ENCODE measurements at regions not wholly inside any gene's neighbourhood (a gene's known extent, or its start where the extent isn't known, plus 50 kb on each side); places are given as distances from the start of the nearest gene placed in this dataset.
"Not testable (repeated sequence)": the region's sequence is repeated elsewhere in the genome, so short reads cannot be mapped to it uniquely, and the experiment has no call there.

DNA sequence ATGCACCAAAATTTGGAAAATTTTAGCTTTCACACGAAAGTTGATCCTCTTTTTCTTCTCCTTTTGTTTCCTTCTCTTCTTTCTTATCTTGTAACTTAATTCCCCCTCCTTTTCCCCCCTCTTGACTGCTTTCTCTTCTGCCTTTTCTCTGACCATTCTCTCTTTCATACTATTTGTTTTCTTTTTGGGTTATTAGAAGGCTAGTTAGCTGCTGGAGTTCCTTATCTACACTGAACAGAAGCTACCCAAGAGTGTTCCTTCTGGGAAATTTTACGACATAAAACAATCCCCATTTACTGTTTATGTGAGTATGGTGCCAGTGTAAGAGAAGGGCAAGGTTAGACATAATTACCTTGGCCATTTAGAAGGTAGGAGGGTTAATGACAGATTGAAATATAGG lies 218.4 kb upstream of the DTNA start:
- DNase-seq = no peak

DNA sequence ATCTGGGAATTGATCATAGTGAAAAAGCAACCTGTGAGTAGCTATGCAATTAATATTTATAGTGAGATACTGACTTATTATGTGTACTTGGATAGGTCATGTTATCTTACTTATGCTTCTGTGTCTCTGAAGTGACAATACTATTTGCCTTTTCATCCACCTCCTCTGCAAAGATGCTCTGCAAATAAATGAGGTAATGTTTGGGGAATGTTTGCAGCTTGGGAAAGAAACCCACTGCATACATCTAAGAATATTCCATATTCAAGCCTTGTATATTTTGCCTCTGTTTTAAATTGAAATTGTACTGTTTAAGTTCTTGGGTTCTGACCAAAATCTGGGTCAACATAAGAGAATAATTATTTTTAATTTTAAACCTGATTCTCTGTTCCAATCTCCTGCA lies 217.4 kb upstream of the DTNA start:
- DNase-seq = peak; percentile 35

DNA sequence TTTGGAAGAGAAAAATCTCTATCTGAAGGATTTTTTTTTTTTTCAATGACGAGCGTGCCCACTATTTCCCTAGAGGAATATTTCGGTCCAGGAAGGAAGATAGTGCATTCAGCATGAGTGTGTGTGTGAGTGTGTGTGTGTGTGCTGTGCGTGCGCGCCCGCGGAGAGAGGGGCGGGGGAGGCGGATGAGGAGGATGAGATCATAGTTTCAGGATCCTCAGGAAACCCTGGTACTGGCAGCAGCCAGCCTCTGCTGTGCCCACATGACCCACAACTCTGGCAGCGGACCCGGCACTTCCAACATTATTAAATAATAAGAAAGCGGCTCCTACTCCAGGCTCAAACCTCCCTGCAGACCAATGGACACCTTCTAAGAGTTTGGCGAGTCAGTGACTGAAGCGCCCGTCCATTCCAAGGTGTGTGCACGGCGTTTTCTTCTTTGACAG lies 217.0 kb upstream of the DTNA start:
- peak; percentile 80 for DNase-seq

DNA sequence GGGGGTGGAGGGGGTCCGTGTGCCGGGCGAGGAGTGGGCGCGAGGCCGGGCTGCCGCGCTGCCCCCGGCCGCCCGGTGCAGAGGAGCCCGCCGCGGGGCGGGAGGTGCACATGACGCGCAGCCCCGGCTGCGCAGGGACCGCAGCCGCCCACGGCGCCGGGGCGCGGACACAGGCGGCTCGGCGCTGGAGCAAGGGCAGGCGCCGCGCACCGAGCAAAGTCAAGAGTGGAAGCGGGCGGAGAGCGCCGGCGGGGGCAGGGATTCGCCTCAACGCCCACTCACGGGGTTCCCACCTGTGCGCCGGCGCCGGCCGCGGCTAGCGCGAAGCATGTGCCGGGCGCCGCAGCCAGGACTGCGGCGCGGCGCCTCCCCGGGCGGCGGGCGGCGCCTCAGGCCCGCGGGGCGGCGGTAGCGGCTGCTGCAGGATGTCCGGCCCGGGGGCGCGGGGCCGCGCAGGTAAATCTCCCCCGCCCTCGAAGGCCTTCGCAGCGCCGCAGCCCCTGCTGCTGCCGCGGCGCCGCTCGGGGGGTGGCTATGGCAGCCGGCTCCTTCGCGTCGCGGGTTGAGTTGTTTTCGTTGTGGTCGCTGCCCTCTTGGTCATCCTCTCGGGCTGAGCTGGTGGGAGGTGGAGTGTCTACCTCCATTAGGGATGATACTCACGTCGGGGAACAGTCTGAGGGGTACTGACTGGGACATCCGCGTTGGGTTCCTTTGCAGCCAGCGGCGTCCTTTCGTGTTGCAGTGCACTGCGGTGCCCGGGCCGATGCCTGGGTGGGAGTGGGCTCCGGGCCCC lies 216.3 kb upstream of the DTNA start:
- peak; percentile 61 for DNase-seq

DNA sequence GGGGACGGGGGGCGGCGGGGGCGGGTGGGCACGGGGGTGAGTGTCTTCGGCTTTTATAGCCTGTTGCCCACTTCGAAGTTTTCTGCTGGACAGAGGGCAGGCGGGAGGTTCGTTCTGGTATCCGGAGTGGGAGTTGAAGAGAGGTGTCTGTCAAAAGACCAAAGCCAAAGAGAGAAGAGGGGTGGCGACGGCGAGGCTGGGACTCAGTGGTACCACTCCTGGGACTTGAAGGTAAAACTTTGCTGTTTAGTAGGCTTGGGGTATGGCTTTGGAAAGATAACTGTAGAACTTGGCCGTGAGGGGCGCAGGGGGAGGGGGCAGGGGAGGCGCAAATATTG lies 215.8 kb upstream of the DTNA start:
- DNase-seq = no peak

DNA sequence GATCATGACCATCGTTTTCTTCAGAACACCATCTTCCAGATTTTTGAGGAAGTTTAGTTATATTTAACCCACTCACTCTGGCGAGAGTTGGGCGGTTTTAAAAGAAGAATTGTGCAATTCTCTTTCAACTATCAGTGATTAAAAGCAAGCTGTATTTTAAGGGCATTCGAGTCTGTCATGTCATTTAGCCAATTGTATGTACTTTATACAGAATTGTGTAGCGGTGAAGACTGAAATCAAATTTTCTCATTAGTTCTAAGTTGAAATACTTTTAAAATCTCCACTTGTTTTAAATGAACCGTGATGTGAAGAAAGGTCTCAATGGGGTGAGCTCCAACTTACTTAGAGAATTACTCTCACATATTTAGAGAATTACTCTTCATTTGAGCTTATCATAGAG lies 214.6 kb upstream of the DTNA start:
- DNase-seq = no peak

DNA sequence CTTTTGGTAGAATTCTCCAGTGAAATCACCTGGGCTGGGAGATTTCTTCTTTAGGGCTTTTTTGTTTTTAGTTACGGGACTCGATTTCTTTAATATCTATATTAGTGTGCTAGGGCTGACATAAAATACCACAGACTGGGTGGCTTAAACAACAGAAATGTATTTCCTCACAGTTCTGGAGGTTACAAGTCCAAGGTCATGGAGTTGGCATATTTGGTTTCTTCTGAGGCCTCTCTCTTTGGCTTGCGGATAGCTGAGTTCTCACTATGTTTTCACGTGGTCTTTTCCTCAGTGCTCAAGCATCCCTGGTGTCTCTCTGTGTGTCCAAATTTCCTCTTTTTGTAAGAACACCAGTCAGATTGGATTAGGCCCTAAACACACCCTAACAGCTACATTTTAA lies 208.5 kb upstream of the DTNA start:
- DNase-seq = no peak

DNA sequence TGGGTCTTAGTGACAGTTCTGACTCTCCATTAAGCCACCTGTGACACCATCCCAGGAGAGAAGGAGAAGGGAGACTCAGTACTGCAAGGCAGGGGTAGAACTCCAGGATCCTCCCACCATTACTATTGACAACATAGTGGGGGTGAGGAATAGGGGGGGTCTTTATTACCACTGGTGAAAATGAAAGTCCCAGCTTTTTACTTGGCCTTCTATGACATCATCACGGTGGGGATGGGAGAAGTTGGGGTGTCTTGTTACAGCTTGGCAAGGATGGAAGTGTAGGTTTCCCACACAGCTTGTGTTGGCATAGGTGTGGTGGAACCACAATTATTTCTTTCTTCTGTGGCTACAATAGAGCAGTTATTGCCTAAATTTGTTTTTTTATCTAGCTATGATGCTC lies 203.9 kb upstream of the DTNA start:
- DNase-seq = no peak

DNA sequence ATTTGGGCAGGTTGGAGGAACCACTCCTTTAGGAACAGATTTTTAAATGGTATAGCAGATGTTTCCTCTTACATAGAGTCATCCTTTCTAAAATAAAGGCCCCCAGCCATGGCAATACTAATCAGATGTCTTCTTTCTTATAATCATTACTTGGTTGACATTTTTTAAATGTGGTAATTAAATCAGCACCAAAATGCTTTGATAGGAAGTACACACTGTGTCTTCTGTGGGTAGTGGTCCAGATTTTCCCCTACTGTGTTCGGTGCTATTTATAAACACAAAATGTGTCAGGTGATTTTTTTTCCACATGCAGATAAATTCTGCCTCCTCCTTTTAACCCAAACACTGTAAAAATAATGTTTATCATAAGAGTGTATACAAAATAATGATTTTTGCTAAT lies 200.9 kb upstream of the DTNA start:
- no peak for DNase-seq

DNA sequence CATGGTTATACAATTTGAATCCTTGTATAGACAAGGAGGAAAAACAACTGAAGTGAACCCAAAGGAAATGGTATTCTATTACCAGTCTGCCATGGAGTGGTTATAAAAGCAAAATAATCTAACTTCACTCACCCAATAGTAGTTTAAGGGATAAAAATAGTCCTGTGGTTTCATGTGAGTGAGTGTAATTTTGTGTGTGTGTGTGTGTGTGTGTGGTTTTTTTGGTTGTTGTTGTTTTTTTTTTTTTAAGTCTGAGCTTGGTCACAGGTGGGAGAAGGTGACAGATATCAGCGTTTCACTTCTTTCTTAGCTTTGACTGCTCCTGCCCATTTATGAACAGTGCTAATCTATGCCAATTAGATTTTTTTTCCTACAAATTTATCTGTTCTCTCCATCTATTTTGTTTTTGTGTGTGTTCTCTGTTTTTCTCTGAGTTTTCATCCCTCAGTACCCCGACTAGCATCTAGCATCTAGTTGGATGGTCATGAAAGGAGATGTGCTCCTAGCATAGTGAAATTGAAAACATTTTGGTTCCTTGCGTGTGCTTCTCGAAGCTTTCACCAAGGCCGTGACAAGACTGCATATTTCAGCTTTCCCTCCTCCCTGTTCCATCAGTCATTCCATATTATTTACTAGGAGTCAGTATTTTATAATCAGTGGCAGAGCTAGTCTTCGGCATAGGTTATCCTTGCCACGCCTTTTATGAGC lies 200.1 kb upstream of the DTNA start:
- no peak for DNase-seq

DNA sequence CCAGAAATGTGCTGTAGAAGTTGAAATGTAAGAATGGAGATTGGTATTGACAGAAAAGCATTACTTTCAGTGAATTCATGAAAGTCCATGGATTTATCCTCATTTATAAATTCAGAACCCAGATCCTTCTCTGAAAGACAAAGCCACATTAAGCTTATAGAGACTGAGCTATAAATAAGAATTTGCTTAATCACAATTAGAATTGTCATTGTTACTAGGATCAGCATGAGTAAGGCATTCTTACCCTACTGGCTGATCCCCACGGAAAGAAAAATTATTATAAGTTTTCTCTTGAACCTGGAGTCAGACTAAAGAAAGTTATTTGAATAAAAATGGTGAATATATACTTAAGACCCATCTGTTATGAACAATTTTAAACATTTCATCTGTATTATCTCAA lies 199.2 kb upstream of the DTNA start:
- no peak for DNase-seq

DNA sequence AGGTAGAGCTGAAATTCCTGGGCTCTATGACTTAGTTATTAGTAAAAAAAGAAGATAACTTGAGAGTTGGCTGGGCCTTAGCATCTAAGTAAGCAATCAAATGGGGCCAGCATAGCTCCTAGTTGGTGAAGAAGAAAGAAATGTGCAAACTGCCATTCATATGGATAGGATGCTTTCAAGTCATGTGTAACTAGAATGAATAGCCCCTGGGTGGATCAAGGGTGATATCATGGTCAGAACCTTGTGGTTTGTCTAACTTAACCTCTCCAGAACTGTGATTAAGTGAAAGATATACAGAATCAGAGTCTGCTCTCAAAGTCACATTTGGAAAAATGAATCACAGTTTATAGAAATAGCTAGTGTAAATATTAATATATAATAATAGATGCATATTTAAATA lies 198.7 kb upstream of the DTNA start:
- no peak for DNase-seq

DNA sequence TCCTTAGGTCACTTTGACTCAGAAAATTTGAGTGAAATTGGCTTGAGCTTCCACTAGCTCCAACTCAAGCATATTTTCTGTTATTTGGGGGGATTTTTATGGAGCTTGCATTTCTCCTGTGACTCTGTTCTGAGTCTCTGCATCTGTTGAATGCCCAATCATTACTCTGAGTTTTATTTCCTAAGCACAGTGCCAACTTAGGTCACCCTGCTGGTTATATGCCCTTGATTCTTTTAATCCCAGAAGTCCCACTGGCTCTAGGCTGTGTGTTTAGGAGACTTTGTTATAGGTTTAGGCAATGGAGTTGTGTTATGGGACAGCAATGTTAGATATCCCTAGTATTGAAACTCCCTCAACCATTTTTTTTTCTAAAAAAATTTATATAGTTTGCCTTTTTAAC lies 198.2 kb upstream of the DTNA start:
- no peak for DNase-seq

DNA sequence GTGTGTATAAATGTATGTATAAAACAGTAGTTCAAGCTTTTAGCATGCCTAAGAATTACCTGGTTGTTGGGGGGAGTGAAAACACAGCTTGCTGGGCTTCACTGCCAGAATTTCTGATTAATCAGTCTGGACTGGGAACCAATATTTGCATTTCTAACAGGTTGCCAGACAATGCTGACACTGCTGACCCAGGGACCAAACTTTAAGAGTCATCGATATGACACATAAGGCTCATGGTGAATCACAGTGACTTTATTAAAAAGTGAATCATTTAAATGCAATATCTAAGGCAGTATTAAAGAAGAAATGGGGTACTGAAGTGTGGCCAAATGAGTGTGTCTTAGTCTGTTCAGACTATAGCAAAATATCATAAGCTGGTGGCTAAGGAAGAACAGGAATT lies 195.9 kb upstream of the DTNA start:
- DNase-seq = no peak

DNA sequence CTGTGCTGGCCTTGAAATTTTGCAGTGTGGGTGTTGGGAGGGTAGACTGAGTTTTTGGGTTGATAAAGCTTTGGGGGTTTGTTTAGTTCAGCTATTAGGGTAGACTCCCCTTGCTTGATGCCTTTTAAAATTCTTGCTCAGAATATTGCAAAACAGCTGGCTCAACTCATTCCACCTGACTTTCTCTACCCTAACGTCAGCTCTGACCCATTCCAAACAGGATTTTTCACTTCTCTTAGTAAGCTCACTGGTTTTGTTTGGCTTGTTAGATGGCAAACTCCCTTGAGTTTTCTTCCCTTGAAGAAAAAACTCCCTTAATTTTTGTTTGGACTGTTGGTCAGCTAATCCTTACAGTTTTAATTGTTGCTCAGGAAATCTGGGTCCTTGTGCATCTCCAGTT lies 195.1 kb upstream of the DTNA start:
- no peak for DNase-seq

DNA sequence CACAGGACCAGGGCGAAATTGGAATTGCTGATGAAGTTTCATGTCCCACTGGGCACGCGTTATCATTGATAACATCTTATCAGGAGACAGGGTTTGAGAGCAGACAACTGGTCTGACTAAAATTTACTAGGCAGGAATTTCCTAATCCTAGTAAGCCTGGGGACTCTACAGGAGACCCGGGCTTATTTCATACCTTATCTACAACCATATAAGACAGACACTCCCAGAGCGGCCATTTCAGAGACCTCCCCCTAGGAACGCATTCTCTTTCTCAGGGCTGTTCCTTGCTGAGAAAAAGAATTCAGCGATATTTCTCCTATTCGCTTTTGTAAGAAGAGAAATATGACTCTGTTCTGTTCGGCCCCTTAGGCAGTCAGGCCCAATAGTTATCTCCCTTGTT lies 193.7 kb upstream of the DTNA start:
- DNase-seq = not testable (repeated sequence)

DNA sequence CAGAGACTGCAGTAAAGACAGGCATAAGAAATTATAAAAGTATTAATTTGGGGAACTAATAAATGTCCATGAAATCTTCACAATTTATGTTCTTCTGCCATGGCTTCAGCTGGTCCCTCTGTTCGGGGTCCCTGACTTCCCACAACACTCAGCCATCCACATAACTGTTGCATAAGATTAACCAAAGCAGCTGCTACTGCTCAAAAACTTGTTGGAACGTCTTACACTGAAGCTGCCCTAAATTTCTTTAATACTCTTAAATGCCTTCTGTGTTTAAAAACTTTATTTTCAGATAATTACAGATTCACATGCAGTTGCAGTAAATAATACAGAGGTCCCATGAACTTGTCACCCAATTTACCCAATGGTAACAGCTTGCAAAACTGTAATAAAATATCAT lies 193.1 kb upstream of the DTNA start:
- not testable (repeated sequence) for DNase-seq

DNA sequence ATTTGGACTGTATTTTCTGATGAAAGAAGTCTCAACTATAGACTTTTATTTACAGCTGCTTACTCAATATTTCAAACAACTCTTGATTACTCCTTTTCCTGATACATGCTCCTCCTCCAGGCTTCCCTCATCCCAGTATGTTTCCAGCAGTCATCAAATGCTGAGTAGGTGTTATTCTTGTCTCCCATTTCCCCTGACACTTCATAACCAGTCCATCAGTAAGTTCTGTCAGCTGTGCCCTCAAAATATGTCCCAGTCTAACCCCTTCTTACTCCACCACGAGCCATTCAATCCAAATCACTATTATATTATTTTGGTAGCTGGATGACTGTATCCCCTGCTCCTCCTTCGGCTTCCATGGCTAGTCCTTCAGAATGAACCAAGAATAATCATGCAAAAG lies 189.1 kb upstream of the DTNA start:
- DNase-seq = no peak

DNA sequence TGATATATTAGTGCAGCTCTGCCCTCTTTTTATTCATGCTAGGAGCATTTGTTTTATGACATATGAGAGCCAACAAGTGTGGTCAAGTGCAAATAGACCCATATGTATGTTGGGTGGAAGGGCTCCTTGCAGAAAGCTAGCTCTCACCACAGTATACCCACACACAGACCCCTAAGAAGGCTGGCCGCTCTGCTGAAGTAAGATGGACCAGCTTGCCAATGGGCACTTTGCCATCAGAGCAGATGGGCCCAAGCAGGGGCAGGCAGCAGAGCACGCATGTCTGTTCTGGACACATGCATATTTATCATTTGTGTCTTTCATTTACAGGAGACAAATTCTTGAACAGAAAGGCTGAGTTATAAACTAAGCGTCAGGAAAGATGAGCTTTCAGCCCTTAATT lies 187.5 kb upstream of the DTNA start:
- no peak for DNase-seq

DNA sequence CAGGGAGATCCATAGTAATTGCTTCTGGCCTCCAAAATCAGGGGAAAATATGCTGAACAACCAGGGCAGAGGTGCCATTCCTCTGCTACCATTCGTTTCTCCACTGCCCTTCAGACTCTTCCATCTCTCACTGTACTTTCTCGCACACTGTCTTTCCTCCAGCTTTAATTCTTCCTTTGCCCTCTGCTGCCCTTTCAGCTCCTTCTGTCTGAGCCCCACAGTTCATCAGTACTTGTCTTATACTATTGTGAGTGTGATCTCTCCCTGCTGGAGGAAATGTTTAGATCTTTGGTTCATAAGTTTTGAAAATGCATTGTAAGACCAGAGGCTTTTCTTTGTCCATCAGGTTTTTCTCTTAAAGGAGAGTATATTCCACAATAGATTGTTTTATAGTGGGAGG lies 184.9 kb upstream of the DTNA start:
- no peak for DNase-seq

DNA sequence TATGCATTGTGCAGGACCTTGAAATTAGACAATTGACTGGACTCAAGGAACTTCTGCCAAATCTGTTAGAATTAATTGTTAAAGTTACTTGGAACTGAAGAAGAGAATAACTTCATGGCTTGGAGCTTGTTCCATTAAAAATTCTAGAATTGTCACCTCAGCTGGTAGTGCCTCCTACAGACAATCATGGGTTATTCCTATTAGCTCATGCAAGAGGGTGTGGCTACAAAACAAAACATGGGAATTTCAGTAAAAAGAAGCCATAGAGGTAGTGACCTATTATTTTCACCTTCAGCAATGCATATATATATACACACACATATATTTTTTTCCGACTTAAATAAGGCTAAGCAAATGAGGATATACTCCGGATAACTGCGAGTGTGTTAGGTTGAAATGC lies 181.9 kb upstream of the DTNA start:
- no peak for DNase-seq

DNA sequence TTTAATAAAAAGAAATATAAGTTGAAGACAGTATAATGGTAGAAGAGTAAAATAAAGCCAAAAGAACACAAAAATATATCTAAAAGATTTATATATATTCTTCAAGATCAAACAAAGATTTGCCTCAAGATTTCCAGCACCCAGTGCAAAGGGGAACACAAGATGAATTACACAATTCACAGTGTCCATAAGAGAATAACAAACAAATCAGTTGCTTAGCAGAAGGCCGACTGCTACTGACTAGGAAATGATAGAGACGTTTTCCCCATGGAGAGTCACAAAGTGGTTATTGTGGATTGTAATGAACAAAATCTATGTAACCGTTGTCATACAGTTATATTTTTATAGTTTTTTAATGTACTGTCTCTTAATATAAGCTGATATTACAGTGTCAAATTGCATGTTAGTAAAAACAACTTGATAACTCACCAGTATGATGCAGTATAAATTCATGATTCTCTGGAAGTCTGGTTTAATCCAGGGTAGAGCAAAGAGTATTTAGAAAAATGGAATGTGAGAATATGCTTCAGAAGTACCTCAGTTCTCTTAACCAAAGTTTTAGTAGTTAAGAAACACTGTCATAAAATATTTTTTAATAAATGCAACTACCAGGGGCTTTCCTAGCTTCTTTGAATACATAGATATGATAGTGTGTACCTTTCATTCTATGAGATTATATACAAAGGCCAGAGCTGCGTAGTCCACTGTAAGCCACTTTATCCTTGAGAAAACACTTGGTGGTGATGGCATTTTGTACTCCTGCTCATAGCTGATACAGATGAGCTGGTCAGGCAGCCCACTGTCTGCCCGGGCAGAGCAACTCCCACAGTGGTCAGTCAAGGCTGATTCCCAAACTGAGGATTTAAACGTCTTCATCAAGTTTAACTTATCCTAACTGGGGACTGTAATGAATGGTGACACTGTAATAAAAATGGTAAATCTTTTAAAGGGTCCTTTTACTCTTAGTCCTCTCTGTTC lies 180.5 kb upstream of the DTNA start:
- no peak for DNase-seq

DNA sequence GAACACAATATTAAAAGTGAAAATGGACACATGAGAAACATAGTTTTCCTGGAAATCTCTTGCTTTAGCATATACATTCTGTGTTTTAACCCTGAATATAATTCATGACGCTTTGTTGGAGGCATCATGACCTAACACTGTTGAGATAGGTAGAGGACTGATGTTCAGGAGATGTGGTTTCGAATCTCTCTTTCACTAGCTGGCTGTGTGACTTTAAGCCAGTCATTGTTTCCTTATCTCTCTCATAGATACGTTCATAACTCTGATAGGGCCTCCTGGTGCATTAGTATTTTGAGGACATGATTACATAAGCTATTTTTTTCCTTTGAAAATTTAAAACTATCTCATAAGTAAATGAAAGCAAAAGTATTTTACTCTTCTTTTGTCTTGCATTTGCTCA lies 179.0 kb upstream of the DTNA start:
- no peak for DNase-seq

DNA sequence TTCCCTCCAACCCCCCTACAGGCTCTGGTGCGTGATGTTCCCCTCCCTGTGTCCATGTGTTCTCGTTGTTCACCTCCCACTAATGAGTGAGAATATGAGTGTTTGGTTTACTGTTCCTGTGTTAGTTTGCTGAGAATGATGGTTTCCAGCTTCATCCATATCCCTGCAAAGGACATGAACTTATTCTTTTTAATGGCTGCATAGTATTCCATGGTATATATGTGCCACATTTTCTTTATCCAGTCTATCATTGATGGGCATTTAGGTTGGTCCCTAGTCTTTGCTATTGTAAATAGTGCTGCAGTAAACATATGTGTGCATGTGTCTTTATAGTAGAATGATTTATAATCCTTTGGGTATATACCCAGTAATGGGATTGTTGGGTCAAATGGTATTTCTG lies 175.5 kb upstream of the DTNA start:
- DNase-seq = not testable (repeated sequence)

Data from NCI-H774 (cell line).